SU-DHL-6 (cell line): ENCODE measurements at regions not wholly inside any gene's neighbourhood (a gene's known extent, or its start where the extent isn't known, plus 50 kb on each side); places are given as distances from the start of the nearest gene placed in this dataset.

Source experiments
- EZH2phosphoT487 ChIP-seq: fragments of 200-600 bp; sonication (generic), shearing (Covaris generic); conservative IDR thresholded peaks from 2 replicates; pipeline ENCODE4 v1.6.1; 2018; ENCODE audit warnings: mild to moderate bottlenecking, antibody characterized with exemption, low read length, moderate library complexity, mixed read lengths
- TF ChIP-seq, protein P1 (sequence below): fragments of 200-600 bp; sonication (generic); IDR thresholded peaks from one replicate; pipeline ENCODE4 v1.5.1; 2017; ENCODE audit warnings: antibody characterized with exemption, mild to moderate bottlenecking, low read length, moderate library complexity; ENCODE audit not compliant: insufficient read depth, poor library complexity, severe bottlenecking

GRCh38 chr10:131391936-131392335 lies 80.4 kb upstream of the TCERG1L start:
- TF ChIP-seq, protein P1, sequence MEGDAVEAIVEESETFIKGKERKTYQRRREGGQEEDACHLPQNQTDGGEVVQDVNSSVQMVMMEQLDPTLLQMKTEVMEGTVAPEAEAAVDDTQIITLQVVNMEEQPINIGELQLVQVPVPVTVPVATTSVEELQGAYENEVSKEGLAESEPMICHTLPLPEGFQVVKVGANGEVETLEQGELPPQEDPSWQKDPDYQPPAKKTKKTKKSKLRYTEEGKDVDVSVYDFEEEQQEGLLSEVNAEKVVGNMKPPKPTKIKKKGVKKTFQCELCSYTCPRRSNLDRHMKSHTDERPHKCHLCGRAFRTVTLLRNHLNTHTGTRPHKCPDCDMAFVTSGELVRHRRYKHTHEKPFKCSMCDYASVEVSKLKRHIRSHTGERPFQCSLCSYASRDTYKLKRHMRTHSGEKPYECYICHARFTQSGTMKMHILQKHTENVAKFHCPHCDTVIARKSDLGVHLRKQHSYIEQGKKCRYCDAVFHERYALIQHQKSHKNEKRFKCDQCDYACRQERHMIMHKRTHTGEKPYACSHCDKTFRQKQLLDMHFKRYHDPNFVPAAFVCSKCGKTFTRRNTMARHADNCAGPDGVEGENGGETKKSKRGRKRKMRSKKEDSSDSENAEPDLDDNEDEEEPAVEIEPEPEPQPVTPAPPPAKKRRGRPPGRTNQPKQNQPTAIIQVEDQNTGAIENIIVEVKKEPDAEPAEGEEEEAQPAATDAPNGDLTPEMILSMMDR = no peak
- TF ChIP-seq EZH2phosphoT487 = no peak
